SIG-M5 treated with dmso at 0.1 percent for 504 hours (cell line): ENCODE measurements at regions not wholly inside any gene's neighbourhood (a gene's known extent, or its start where the extent isn't known, plus 50 kb on each side); places are given as distances from the start of the nearest gene placed in this dataset.
"Not testable (repeated sequence)": the region's sequence is repeated elsewhere in the genome, so short reads cannot be mapped to it uniquely, and the experiment has no call there.

Experiments used
- DNase-seq: peaks from one replicate; lab custom pipeline; 2025; ENCODE audit not compliant: unreplicated experiment; lab: John Stamatoyannopoulos, UW

- not testable (repeated sequence) for DNase-seq
Observed at GRCh38 chr3:163499736-163500219, 1578.5 kb downstream of the SI start.

DNA sequence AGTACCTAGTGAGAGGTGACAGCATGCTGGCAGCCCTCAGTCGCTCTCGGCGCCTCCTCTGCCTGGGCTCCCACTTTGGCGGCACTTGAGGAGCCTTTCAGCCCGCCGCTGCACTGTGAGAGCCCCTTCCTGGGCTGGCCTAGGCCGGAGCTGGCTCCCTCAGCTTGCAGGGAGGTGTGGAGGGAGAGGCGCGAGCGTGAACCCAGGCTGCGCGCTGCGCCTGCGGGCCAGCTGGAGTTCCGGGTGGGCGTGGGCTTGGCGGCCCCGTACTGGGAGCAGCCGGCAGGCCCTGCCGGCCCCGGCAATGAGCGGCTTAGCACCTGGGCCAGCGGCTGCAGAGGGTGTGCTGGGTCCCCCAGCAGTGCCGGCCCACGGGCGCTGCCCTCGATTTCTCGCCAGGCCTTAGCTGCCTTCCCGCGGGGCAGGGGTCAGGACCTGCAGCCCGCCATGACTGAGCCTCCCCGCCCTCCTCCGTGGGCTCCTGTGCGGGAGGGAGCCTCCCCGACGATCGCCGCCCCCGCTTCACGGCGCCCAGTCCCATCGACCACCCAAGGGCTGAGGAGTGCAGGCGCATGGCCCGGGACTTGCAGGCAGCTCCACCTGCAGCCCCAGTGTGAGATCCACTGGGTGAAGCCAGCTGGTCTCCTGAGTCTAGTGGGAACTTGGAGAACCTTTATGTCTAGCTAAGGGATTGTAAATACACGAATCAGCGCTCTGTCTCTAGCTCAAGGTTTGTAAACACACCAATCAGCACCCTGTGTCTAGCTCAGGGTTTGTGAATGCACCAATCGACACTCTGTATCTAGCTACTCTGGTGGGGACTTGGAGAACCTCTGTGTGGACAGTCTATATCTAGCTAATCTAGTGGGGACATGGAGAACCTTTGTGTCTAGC lies 1579.2 kb downstream of the SI start:
- DNase-seq: not testable (repeated sequence)

- no peak for DNase-seq
Observed at GRCh38 chr3:163491714-163492113, 1586.6 kb downstream of the SI start.

- peak; percentile 67 for DNase-seq
Observed at GRCh38 chr3:163490119-163490518, 1588.2 kb downstream of the SI start.

DNA sequence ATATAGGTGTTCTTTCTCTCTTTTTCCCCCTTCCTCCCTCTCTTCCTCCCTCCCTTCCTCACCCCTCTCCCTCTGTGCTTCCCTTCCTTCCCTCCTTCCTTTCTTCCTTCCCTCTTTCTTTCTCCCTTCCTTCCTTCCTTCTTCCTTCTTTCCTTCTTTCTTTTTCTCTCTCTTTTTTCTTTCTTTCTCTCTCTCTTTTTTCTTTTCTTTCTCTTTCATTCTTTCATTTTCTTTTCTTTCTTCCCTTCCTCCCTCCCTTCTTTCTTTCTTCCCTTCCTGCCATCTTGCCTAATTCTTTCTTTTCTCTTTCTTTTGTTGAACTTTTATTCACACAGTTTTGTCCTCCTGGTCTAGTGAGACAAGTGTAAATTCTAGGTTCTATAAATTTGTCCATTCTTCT lies 1595.6 kb downstream of the SI start:
- no peak for DNase-seq

DNA sequence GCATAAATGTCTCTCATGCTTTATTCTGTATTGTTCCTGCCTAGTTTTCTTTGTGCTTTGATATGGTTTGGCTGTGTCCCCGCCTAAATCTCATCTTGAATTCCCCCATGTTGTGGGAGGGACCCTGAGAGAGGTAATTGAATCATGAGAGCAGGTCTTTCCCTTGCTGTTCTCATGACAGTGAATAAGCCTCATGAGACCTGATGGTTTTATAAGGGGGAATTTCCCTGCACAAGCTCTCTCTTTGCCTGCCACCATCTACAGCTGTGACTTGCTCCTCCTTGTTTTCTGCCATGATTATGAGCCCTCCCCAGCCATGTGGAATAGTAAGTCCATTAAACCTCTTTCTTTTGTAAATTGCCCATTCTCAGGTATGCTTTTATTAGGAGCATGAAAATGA lies 1596.6 kb downstream of the SI start:
- no peak for DNase-seq

DNA sequence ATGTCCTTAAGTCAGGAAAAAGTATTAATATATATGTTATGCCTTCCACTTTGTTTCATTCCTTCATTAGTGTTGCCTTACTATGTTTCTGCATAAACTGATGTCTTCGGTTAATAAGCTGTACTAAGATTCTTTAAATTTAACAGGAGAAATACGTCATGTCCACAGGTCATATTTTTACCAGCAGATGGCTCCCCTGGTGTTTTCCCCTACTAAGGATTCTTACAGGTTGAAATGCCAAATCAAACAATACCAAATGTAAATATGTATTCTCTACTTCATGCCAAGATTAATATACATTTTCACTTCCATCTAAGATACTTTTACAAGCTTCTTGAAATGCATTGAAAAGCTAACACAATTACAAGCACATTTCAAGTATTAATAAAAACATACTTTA lies 1602.1 kb downstream of the SI start:
- DNase-seq: no peak

GRCh38 chr3:163474766-163475165 lies 1603.5 kb downstream of the SI start:
- no peak for DNase-seq

DNA sequence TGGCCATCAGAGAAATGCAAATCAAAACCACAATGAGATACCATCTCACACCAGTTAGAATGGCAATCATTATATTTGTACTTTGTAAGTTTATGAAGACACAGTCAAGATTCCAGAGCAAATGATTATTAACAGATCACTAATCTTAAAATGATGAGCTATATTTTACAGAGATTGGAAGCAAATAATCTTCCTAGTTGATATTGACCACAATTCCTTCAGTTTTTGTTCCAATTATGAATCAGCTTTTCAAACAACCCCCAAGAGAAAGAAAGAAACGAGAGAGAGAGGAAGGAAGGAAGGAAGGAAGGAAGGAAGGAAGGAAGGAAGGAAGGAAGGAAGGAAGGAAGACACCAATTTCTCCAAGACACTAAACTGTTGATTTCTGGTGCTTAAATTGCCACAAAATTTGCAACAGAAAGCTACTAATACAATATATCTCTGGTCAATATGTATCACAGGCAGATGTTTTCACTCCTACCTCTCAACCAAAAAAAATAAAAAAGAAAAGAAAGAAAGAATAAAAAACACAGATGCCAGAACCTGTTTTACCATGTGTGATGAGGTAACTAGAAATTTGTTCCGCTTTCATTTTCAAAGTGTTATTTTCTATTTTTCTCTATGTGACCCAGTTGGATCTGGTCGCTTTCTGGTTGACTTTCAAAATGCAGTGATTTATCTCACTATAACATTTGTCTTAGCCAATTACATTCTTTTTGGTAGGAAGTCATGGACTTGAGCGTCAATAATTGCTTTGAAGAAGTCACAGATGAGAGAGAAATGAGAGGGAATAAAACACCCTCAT lies 1609.6 kb downstream of the SI start:
- no peak for DNase-seq

- no peak for DNase-seq
Observed at GRCh38 chr3:163462446-163462845, 1615.8 kb downstream of the SI start.

DNA sequence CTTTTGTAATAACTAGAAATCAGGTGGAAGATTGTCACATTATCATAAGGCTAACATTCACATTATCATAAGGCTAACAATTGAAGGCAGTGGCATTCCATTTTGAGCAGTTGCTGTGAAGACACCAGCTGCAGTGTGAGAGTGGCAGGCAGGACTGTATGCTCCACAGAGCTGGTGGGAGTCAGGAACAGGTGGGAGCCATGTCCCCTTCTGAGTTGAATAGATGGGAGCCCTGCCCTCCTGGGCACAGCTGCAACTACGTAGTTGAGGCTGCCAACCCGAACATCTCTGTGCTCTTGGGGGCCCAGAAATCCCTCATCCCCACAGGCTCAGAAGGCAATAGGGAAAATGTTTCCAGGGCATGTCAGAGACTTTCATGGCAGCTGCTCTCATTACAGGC lies 1627.6 kb downstream of the SI start:
- DNase-seq: no peak

- DNase-seq: no peak
Observed at GRCh38 chr3:163438760-163439159, 1639.5 kb downstream of the SI start.

DNA sequence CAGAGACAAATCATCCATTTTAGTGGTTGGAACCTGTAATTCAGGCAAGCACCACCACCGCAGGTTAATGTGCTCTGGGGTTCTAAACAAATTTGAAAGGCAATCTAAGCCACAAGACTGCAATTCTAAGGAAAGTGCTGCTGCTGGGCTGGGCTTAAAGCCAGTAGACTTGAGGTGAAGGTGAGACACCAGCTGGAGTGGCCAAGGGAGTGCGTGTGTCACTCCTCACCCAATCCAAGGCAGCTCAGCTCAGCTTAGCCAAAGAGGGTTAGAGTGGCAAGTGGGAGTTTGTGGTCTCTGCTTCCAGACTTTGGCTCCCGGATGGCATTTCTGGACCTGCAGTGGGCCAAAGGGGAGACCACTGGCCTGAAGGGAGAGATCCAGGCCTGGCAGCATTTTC lies 1655.6 kb downstream of the SI start:
- no peak for DNase-seq

GRCh38 chr3:163391407-163392181 lies 1686.7 kb downstream of the SI start:
- DNase-seq: no peak

GRCh38 chr3:163384383-163384782 lies 1693.9 kb downstream of the SI start:
- no peak for DNase-seq

GRCh38 chr3:163382183-163382582 lies 1696.1 kb downstream of the SI start:
- DNase-seq: no peak

DNA sequence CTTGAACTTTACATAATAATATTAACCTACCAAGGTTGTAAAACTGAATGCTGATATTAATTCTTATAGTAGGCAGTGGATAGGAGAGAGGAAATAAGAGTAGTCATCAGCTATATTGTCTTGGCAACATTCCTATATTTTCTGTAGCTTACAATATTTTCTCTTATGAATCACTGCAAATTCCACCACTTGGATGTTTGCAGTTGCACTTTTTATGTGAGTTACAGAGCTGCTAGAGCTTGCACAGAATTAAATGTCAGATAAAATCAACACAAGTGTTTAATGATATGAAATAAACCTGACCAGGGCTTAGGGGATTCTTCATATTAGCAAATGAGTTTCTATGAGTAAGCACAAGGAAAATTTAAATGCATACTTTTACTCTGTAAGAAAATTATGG lies 1710.1 kb downstream of the SI start:
- DNase-seq: peak; percentile 24

GRCh38 chr3:163364717-163365116 lies 1713.6 kb downstream of the SI start:
- DNase-seq: no peak

- DNase-seq: no peak
Observed at GRCh38 chr3:163362151-163362550, 1716.1 kb downstream of the SI start.

DNA sequence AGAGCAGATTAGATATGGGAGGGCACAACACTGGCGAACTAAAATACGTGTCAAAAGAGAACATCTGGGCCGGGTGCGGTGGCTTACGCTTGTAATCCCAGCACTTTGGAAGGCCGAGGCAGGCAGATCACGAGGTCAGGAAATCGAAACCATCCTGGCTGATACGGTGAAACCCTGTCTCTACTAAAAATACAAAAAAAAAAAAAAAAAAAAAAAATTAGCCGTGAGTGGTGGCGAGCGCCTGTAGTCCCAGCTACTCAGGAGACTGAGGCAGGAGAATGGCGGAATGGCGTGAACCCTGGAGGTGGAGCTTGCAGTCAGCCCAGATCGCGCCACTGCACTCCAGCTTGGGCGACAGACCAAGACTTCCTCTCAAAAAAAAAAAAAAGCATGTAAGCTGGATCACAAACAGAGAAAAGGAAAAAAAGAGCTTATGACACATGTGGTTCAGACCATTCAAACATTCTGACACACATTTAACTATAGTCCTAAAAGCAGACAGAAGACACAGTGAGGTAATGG lies 1716.9 kb downstream of the SI start:
- DNase-seq: not testable (repeated sequence)

- no peak for DNase-seq
Observed at GRCh38 chr3:163347944-163348343, 1730.4 kb downstream of the SI start.
